ENCODE measurements at regions not wholly inside any gene's neighbourhood (a gene's known extent, or its start where the extent isn't known, plus 50 kb on each side); places are given as distances from the start of the nearest gene placed in this dataset.
A peak's percentile ranks its signal among the peaks of the same experiment; 100 is the strongest.

- H3K4ac ChIP-seq (ENCODE audit: low read depth, low read length): no peak overlapping the region
- no peak overlapping the region for H2AK9ac ChIP-seq (replicated peaks; ENCODE audit: low read depth, low read length, poor library complexity)
- H2BK5ac ChIP-seq (ENCODE audit: low read depth, low read length, poor library complexity, severe bottlenecking): no peak overlapping the region
- H3K18ac ChIP-seq (ENCODE audit: low read depth, low read length): no peak overlapping the region
- BruUV-seq (replicated peaks): no TSS peak
- no peak overlapping the region for H4K5ac ChIP-seq (ENCODE audit: low read depth, low read length)
- ATAC-seq (ENCODE audit: low read depth): no peak
- H3K9me1 ChIP-seq (ENCODE audit: insufficient read depth, low read length): no peaks in the 10 kb centered on the region
- TF ChIP-seq SMC3 (IDR thresholded peaks at IDR 0.05; ENCODE audit: low read depth, low read length) (no peak), CEBPB (IDR thresholded peaks at IDR 0.05; ENCODE audit: low read depth, low read length) (peak; percentile 51; the same call in 1 of the 2 replicates)
- H4K20me1 ChIP-seq (ENCODE audit: insufficient read depth, low read length): no peaks in the 10 kb centered on the region
- H3K56ac ChIP-seq (ENCODE audit: extremely low read depth, insufficient read depth, low read length): no peak overlapping the region
- H3K9me3 ChIP-seq (ENCODE audit: control insufficient read depth, insufficient read depth, low read length): no peaks in the 10 kb centered on the region
- H3K9ac ChIP-seq (ENCODE audit: low read depth, low read length): no peak overlapping the region
- H2BK15ac ChIP-seq (ENCODE audit: low read depth, low read length): no peak overlapping the region
- dilution Hi-C loops (cut with HindIII; ENCODE audit: low sequenced_read_pairs, unreplicated experiment): no loop called here
- H2BK120ac ChIP-seq (ENCODE audit: low read depth, low read length): no peak overlapping the region
- no peaks in the 10 kb centered on the region for H3K36me3 ChIP-seq (ENCODE audit: control insufficient read depth, insufficient read depth, low read length)
- no peaks in the 10 kb centered on the region for H3K4me1 ChIP-seq (ENCODE audit: control insufficient read depth, insufficient read depth, low read length)
- H2BK20ac ChIP-seq (ENCODE audit: low read depth, low read length): no peak overlapping the region
- H3K79me1 ChIP-seq (ENCODE audit: low read depth in 1 of 2, low read length in 2 of 2): no peaks in the 10 kb centered on the region
- intact Hi-C loops (cut with micrococcal nuclease): no loop called here
- no peak overlapping the region for H4K8ac ChIP-seq (ENCODE audit: low read depth in 2 of 2, low read length in 2 of 2)
- no peaks in the 10 kb centered on the region for H3K27me3 ChIP-seq (ENCODE audit: control insufficient read depth, insufficient read depth, low read length)
- no peak for DNase-seq
- no peak overlapping the region for H2AFZ ChIP-seq (replicated peaks; ENCODE audit: low read length, poor library complexity)
- H3K4me2 ChIP-seq (ENCODE audit: low read depth, low read length): no peak overlapping the region
- H3K27ac ChIP-seq (ENCODE audit: insufficient read depth, low read length): no peak overlapping the region
- H3K23ac ChIP-seq (ENCODE audit: low read depth, low read length): no peak overlapping the region
- H3K4me3 ChIP-seq (ENCODE audit: insufficient read depth, low read depth, low read length): no peak overlapping the region
- no peak overlapping the region for H3K14ac ChIP-seq (replicated peaks; ENCODE audit: low read depth, low read length)
- no peak overlapping the region for H2AK5ac ChIP-seq (ENCODE audit: low read depth, low read length)
- H4K91ac ChIP-seq (ENCODE audit: insufficient read depth, low read depth, low read length): no peak overlapping the region
- no CpG with 5 or more reads among the region's 4 CpGs for WGBS, 2 experiments (ENCODE audit: extremely low coverage in 2 of 2, insufficient read length in 1 of 2)
- ChIA-PET CTCF (interaction anchor here (1.3 kb wide), 1 partner anchor 292 kb away, joined by 5 read pairs; no protein-coding TSS in a partner anchor), POLR2A (ENCODE audit: unreplicated experiment) (interaction anchor here (0.5 kb wide), 1 partner anchor 111 kb away, joined by 3 read pairs; no protein-coding TSS in a partner anchor)
- in situ Hi-C loops (cut with MboI; ENCODE audit: low sequenced_read_pairs): no loop called here
Observed at GRCh38 chr11:95413761-95414160, 182.8 kb upstream of the SESN3 start.

Measured in IMR-90 (cell line).